ENCODE measurements at regions not wholly inside any gene's neighbourhood (a gene's known extent, or its start where the extent isn't known, plus 50 kb on each side); places are given as distances from the start of the nearest gene placed in this dataset.

GRCh38 chr18:57258131-57258777 is 94.1 kb upstream of the ST8SIA3 start:
- Mint-ChIP-seq H3K4me3 (no peak overlapping the region), H3K4me1 (no peaks in the 10 kb centered on the region), H3K36me3 (ENCODE audit: low read depth) (no peaks in the 10 kb centered on the region), H3K27me3 (no peaks in the 10 kb centered on the region), H3K27ac (no peak overlapping the region)
- ATAC-seq (no peak), DNase-seq (no peak)
- H3K9me3 ChIP-seq (ENCODE audit: control insufficient read depth, low read length, poor library complexity, severe bottlenecking), result no peaks in the 10 kb centered on the region

DNA sequence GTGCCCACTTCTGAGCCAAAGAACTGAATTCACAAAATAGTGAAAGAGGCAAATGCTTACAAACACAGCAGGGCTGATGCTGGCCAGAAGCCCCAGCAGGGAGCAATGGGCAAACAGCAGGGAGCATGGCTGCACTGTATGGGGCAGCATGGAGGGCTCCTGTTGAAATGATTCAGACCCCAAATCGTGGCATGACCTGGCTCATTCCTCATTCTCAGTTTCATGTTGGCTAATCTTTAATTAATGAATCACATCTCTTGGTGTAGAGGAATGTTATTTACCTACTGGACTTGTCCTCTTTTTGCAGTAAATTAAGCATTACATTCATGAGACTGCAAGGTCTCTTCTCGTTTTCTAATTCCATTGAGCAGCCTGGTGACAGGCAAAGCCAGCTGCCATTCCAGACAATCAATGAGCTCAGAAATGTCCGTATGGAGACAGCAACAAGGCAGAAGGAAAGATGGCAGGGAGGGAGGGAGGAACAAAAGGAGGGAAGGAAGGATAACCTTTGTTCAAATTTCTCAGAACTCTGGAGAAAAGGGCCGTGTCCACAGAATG is 84.9 kb upstream of the ST8SIA3 start:
- no peaks in the 10 kb centered on the region for H3K9me3 ChIP-seq (ENCODE audit: control insufficient read depth, low read length, poor library complexity, severe bottlenecking)
- no peaks in the 10 kb centered on the region for H3K4me1 Mint-ChIP-seq
- no peaks in the 10 kb centered on the region for H3K36me3 Mint-ChIP-seq (ENCODE audit: low read depth)
- peaks cover 13% of the 10 kb centered on the region for H3K27me3 Mint-ChIP-seq
- ATAC-seq (no peak), DNase-seq (no peak)
- H3K4me3 Mint-ChIP-seq, result no peak overlapping the region
- H3K27ac Mint-ChIP-seq, result no peak overlapping the region

GRCh38 chr18:57269756-57270155 is 82.6 kb upstream of the ST8SIA3 start:
- no peak for ATAC-seq
- DNase-seq, result no peak
- Mint-ChIP-seq H3K4me3 (no peak overlapping the region), H3K27me3 (peaks cover 17% of the 10 kb centered on the region), H3K27ac (no peak overlapping the region), H3K4me1 (no peaks in the 10 kb centered on the region), H3K36me3 (ENCODE audit: low read depth) (no peaks in the 10 kb centered on the region)
- no peaks in the 10 kb centered on the region for H3K9me3 ChIP-seq (ENCODE audit: control insufficient read depth, low read length, poor library complexity, severe bottlenecking)

- Mint-ChIP-seq H3K36me3 (ENCODE audit: low read depth) (no peaks in the 10 kb centered on the region), H3K27me3 (peaks cover 17% of the 10 kb centered on the region), H3K4me1 (no peaks in the 10 kb centered on the region), H3K4me3 (no peak overlapping the region), H3K27ac (no peak overlapping the region)
- no peak for DNase-seq
- no peak for ATAC-seq
- H3K9me3 ChIP-seq (ENCODE audit: control insufficient read depth, low read length, poor library complexity, severe bottlenecking), result no peaks in the 10 kb centered on the region
Observed at GRCh38 chr18:57270156-57270555, 82.2 kb upstream of the ST8SIA3 start.

DNA sequence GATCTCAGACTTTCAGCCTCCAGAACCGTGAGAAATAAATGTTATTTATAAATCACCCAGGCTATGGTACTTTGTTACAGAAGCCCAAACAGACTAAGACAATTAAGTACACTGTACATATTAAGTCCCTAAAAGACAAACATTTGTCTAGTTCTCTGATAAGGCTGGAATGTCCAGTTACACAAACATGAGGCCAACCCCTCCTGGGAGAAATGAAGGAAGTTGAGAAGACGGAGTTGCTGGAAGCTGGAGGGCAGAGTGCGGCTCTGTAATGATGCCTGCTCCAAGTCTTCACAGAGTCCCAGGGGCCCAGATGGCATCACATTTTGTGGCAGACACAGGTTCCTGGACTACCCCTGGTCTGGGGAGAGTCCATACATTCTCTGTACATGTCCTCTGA is 79.2 kb upstream of the ST8SIA3 start:
- peaks cover 17% of the 10 kb centered on the region for H3K27me3 Mint-ChIP-seq
- no peak overlapping the region for H3K27ac Mint-ChIP-seq
- DNase-seq, result no peak
- no peaks in the 10 kb centered on the region for H3K36me3 Mint-ChIP-seq (ENCODE audit: low read depth)
- no peaks in the 10 kb centered on the region for H3K9me3 ChIP-seq (ENCODE audit: control insufficient read depth, low read length, poor library complexity, severe bottlenecking)
- H3K4me3 Mint-ChIP-seq, result no peak overlapping the region
- ATAC-seq, result no peak
- H3K4me1 Mint-ChIP-seq, result no peaks in the 10 kb centered on the region

DNA sequence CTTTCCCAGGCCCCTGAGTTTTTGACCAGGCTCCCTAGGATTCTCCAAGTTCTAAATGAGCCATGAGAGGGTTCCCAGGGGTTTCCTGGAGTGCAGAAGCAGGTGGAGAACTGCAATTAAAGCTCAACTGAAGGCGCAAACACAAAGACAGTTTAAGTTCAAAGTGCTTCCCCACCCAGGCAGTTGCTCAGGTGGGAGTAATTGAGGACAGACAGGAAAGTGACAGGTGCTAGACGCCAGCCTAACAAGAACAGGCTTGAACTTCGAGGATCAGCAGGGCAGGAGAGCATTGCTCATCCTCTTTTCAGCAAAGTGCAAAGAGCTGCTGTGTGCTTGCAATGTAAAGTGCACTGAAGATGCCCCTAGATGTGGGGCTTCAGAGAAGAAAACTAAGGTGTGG is 77.2 kb upstream of the ST8SIA3 start:
- Mint-ChIP-seq H3K27ac (no peak overlapping the region), H3K4me3 (no peak overlapping the region), H3K27me3 (peaks cover 23% of the 10 kb centered on the region), H3K4me1 (no peaks in the 10 kb centered on the region), H3K36me3 (ENCODE audit: low read depth) (no peaks in the 10 kb centered on the region)
- no peaks in the 10 kb centered on the region for H3K9me3 ChIP-seq (ENCODE audit: control insufficient read depth, low read length, poor library complexity, severe bottlenecking)
- ATAC-seq, result no peak
- no peak for DNase-seq

- Mint-ChIP-seq H3K4me1 (no peaks in the 10 kb centered on the region), H3K36me3 (ENCODE audit: low read depth) (no peaks in the 10 kb centered on the region), H3K27me3 (peaks cover 14% of the 10 kb centered on the region), H3K27ac (no peak overlapping the region), H3K4me3 (no peak overlapping the region)
- no peak for ATAC-seq
- DNase-seq, result no peak
- H3K9me3 ChIP-seq (ENCODE audit: control insufficient read depth, low read length, poor library complexity, severe bottlenecking), result no peaks in the 10 kb centered on the region
Observed at GRCh38 chr18:57276829-57277228, 75.5 kb upstream of the ST8SIA3 start.

GRCh38 chr18:57278933-57279332 is 73.4 kb upstream of the ST8SIA3 start:
- Mint-ChIP-seq H3K36me3 (ENCODE audit: low read depth) (no peaks in the 10 kb centered on the region), H3K4me1 (no peaks in the 10 kb centered on the region), H3K27me3 (peaks cover 7% of the 10 kb centered on the region), H3K4me3 (no peak overlapping the region), H3K27ac (no peak overlapping the region)
- DNase-seq, result no peak
- H3K9me3 ChIP-seq (ENCODE audit: control insufficient read depth, low read length, poor library complexity, severe bottlenecking), result no peaks in the 10 kb centered on the region
- ATAC-seq, result no peak

DNA sequence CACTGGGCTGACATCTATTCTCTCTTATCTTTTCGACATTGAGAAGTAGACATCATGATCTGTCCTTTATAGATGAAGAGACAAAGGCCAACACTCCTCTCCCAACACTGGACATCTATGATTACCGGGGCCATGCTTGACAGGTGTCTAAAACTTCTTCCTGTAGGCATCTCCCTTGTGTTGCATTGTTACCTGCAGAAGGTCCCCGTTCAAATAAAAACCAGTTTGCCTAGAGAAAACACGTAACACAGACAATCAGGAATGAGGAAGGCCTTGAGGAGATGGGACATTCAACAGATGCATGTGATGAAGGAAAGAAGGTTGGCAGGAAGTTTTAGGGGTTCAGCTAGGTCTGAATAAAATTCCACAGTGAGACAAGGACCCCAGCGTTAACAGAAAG is 70.8 kb upstream of the ST8SIA3 start:
- H3K9me3 ChIP-seq (ENCODE audit: control insufficient read depth, low read length, poor library complexity, severe bottlenecking), result no peaks in the 10 kb centered on the region
- Mint-ChIP-seq H3K27ac (no peak overlapping the region), H3K4me1 (no peaks in the 10 kb centered on the region), H3K27me3 (peaks cover 6% of the 10 kb centered on the region), H3K4me3 (no peak overlapping the region), H3K36me3 (ENCODE audit: low read depth) (no peaks in the 10 kb centered on the region)
- no peak for ATAC-seq
- DNase-seq, result no peak

DNA sequence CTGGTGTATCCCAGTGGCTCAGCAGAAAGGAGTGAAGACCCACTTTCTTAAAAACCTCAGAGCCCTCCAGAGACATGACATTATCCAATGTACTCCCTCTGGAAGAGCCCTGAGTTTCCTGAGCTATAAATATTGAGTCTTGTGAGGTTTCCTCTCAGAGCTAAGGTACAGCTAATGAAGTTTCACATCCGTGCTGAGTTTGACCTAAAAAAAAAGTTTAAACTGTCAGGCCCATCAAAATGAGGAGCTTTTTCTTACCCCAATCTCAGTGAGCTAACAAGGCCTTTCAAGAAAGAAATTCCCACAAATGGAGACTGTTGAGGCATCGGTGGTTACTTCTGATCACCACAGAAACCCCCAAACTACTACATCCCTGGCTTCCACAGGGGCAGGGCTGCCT is 65.4 kb upstream of the ST8SIA3 start:
- H3K27me3 Mint-ChIP-seq, result no peaks in the 10 kb centered on the region
- H3K27ac Mint-ChIP-seq, result no peak overlapping the region
- ATAC-seq, result no peak
- no peaks in the 10 kb centered on the region for H3K4me1 Mint-ChIP-seq
- H3K4me3 Mint-ChIP-seq, result no peak overlapping the region
- H3K9me3 ChIP-seq (ENCODE audit: control insufficient read depth, low read length, poor library complexity, severe bottlenecking), result no peaks in the 10 kb centered on the region
- no peak for DNase-seq
- no peaks in the 10 kb centered on the region for H3K36me3 Mint-ChIP-seq (ENCODE audit: low read depth)

GRCh38 chr18:57287766-57288165 is 64.6 kb upstream of the ST8SIA3 start:
- no peaks in the 10 kb centered on the region for H3K36me3 Mint-ChIP-seq (ENCODE audit: low read depth)
- H3K9me3 ChIP-seq (ENCODE audit: control insufficient read depth, low read length, poor library complexity, severe bottlenecking), result no peaks in the 10 kb centered on the region
- no peak for ATAC-seq
- no peaks in the 10 kb centered on the region for H3K4me1 Mint-ChIP-seq
- DNase-seq, result no peak
- H3K27me3 Mint-ChIP-seq, result no peaks in the 10 kb centered on the region
- no peak overlapping the region for H3K4me3 Mint-ChIP-seq
- no peak overlapping the region for H3K27ac Mint-ChIP-seq

DNA sequence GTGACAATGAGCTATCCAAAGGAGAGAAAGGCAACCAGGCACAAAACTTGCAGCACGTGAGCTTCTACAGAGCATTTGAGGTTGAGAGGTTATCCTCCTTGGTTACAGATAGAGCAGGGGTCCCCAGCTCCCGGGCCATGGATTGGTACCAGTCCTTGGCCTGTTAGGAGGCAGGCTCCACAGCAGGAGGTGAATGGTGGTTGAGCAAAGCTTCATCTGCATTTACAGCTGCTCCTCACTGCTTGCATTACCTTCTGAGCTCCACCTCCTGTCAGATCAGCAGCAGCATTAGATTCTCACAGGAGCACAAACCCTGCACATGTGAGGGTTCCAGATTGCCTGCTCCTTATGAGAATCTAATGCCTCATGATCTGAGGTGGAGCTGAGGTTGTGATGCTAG is 57.8 kb upstream of the ST8SIA3 start:
- no peak overlapping the region for H3K4me3 Mint-ChIP-seq
- no peaks in the 10 kb centered on the region for H3K27me3 Mint-ChIP-seq
- DNase-seq (no peak), ATAC-seq (no peak)
- H3K27ac Mint-ChIP-seq, result no peak overlapping the region
- H3K9me3 ChIP-seq (ENCODE audit: control insufficient read depth, low read length, poor library complexity, severe bottlenecking), result no peaks in the 10 kb centered on the region
- H3K36me3 Mint-ChIP-seq (ENCODE audit: low read depth), result no peaks in the 10 kb centered on the region
- no peaks in the 10 kb centered on the region for H3K4me1 Mint-ChIP-seq

DNA sequence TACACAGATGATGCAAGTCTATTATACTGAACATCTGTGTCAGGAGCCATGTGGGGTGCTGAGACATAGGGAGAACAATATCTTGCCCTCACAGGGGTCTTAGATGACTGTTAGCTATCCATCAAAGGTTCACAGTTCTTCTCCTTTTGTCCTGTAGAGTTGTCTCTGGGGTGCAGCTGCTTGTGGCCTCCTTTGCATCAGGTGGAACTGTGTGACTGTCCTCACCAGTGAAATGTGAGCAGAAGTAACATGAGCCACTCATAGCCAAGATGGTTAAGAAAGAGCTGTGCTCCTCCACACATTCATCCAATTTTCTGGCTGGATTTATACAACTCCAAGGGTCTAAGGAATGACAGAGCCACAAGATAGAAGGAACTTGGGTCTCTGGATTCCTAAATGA is 56.0 kb upstream of the ST8SIA3 start:
- Mint-ChIP-seq H3K4me3 (no peak overlapping the region), H3K4me1 (no peaks in the 10 kb centered on the region), H3K27ac (no peak overlapping the region), H3K36me3 (ENCODE audit: low read depth) (no peaks in the 10 kb centered on the region), H3K27me3 (no peaks in the 10 kb centered on the region)
- DNase-seq (no peak), ATAC-seq (no peak)
- no peaks in the 10 kb centered on the region for H3K9me3 ChIP-seq (ENCODE audit: control insufficient read depth, low read length, poor library complexity, severe bottlenecking)

DNA sequence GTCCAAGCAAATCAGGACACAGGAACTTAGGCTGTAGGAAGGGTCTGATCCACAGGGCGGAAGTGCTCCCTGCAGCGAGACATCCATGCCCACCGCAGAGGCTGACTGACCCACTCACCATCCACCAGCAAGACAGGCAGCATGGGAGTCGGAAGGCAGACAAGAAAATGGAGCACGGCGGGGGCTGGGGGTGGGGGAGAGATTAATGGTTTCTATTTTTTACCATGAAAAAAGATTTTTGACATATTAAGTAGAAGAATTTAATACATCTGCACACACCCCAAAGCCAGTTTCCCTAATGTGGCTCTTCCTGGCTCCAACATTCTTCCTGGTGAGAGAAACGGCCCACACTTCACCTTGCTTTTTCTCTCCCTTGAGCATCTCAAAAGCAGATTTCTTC is 55.1 kb upstream of the ST8SIA3 start:
- no peaks in the 10 kb centered on the region for H3K9me3 ChIP-seq (ENCODE audit: control insufficient read depth, low read length, poor library complexity, severe bottlenecking)
- no peak for ATAC-seq
- no peaks in the 10 kb centered on the region for H3K36me3 Mint-ChIP-seq (ENCODE audit: low read depth)
- H3K27me3 Mint-ChIP-seq, result no peaks in the 10 kb centered on the region
- H3K27ac Mint-ChIP-seq, result no peak overlapping the region
- no peak for DNase-seq
- no peaks in the 10 kb centered on the region for H3K4me1 Mint-ChIP-seq
- H3K4me3 Mint-ChIP-seq, result no peak overlapping the region
